Coronary artery (tissue), 2 donors: ENCODE measurements at regions not wholly inside any gene's neighbourhood (a gene's known extent, or its start where the extent isn't known, plus 50 kb on each side); places are given as distances from the start of the nearest gene placed in this dataset.

ENCODE experiments used
- DNase-seq: peaks from one replicate; pipeline ENCODE4 v3.0.0-alpha.2; 2017; ENCODE audit warnings: low spot score
- H3K27ac ChIP-seq, 2 donors: fragments of 200-600 bp; sonication (generic); one replicate each; pipeline ENCODE4 v1.5.1; 2016 to 2019
- H3K4me3 ChIP-seq: fragments of 200-600 bp; sonication (generic); 2 replicates; pipeline ENCODE4 v1.5.1; 2016; ENCODE audit warnings: mild to moderate bottlenecking, moderate library complexity
- TF ChIP-seq, protein P1 (sequence below): fragments of 200-600 bp; sonication (generic); IDR thresholded peaks from one replicate; pipeline ENCODE4 v1.5.1; 2019; ENCODE audit warnings: antibody characterized with exemption

DNA sequence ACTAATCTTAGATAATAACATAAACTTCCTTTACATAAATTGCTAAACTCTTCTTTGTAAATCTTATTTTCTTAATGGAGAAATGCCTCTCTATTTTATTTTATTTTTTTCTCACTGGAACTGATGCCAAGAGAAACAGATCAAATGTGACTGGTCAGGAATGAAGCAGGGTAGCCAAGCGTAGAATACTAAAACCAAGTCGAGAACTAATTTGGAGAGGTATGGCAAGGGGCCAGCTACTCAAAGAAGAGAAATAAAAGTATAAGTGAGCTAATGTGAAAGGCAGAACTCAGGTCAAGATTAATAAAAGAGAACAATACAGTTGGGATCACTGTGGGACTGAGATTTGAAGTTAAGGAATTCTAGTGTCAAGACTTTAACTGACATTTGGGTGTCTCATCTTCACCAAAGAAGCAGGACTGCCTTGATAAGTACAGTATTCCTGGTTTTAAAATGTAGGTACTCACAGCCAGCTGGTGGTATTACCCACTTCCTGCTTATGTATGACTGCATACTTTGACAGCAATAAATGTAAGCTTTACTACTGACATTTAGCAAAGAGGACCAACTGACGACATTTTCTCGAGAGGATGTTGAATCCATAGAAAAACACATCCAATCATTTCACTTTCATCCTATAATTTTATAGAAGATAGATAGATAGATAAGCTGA lies 1192.2 kb downstream of the EFNB2 start:
- Histone ChIP-seq H3K27ac (no peak overlapping the region), H3K4me3 (no peak overlapping the region)
- TF ChIP-seq, protein P1, sequence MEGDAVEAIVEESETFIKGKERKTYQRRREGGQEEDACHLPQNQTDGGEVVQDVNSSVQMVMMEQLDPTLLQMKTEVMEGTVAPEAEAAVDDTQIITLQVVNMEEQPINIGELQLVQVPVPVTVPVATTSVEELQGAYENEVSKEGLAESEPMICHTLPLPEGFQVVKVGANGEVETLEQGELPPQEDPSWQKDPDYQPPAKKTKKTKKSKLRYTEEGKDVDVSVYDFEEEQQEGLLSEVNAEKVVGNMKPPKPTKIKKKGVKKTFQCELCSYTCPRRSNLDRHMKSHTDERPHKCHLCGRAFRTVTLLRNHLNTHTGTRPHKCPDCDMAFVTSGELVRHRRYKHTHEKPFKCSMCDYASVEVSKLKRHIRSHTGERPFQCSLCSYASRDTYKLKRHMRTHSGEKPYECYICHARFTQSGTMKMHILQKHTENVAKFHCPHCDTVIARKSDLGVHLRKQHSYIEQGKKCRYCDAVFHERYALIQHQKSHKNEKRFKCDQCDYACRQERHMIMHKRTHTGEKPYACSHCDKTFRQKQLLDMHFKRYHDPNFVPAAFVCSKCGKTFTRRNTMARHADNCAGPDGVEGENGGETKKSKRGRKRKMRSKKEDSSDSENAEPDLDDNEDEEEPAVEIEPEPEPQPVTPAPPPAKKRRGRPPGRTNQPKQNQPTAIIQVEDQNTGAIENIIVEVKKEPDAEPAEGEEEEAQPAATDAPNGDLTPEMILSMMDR = no peak
- no peak for DNase-seq

DNA sequence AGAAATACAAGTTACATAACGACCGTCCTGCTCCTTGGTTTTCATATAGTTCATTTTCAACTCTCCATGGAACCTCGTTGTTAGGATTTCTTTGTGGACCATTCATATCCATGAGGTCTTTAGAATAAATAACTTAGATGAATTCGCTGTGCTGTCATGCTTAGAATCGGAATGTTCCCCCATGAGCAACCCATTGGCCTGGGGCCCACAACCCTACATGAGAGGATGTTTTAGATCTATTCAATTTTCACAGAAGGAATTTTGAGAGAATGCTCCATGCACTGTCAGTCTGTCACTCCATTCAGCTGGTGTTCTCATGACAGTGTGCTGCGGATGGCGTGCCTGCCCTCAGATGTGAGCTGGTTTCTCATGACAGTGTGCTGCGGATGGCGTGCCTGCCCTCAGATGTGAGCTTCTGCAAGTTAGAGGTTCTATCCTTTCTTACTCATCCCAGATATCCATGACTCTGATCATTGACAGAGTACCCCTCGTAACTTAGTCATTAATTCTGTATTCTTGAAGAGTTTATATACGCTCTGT lies 1193.1 kb downstream of the EFNB2 start:
- Histone ChIP-seq H3K4me3 (no peak overlapping the region), H3K27ac (no peak overlapping the region)
- no peak for DNase-seq
- TF ChIP-seq, protein P1 = no peak

DNA sequence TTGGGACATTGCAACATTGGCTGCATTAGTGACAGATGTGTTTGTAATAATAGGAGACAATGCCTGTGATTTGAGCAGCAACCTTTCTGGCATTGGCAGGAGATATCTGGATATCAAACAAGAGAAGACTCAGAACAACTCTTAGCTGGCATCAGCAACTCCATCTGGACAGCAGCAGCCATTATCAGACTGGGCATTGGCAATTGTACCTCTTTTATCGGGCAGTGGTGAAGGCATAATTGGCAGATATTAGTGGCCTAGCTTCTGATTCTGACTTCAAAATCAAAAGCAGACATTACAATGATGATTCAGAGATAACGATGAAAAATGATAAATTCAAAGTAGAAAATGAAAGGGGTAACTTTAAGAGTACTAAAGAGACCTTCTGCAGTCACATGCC lies 1193.7 kb downstream of the EFNB2 start:
- no peak overlapping the region for H3K4me3 ChIP-seq
- TF ChIP-seq, protein P1 = no peak
- DNase-seq = no peak
- H3K27ac ChIP-seq = no peak overlapping the region

DNA sequence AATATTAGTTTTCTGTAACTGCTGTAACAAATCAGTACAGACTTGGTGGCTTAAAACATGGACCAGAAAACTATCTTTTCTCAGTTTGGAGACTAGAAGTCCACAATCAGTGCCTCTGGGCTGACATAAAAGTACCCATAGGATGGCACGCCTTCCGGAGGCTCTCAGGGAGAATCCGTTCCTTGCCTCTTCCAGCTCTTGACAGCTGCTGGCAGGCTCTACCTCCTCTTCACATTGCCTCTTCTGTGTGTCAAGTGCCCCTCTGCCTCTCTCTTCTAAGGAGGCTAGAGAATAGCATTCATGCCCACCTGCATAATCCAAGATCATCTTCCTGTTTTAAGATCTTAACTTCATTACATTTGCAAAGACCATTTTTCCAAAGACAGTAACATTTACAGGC lies 1194.2 kb downstream of the EFNB2 start:
- Histone ChIP-seq H3K27ac (no peak overlapping the region), H3K4me3 (no peak overlapping the region)
- TF ChIP-seq, protein P1 = no peak
- no peak for DNase-seq

DNA sequence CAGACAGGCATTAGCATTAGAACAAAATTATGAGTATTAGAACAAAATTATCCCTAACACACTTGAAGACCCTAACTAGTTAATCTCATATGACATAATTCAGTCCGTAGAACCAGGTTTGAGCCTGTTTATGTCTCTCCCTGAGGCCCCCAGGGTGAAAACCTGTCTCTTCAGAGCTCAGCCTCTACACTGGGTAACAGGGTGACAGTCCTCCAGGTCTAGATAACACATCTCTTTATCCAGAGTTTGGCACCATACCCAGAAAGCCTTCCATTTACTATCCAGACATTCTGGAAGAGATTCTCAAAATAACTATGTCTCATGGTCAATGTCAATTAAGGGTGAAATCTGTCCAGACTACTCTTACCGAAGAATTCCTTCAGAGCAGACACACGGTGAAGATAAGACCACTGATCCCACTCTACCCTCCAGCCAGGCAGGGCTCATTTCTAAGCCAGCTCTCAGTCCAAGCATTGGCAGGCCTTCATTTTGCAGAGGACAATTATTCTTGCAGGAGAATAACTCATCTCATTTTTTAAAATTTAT lies 1195.3 kb downstream of the EFNB2 start:
- TF ChIP-seq, protein P1 = no peak
- H3K27ac ChIP-seq = no peak overlapping the region
- no peak for DNase-seq
- no peak overlapping the region for H3K4me3 ChIP-seq

DNA sequence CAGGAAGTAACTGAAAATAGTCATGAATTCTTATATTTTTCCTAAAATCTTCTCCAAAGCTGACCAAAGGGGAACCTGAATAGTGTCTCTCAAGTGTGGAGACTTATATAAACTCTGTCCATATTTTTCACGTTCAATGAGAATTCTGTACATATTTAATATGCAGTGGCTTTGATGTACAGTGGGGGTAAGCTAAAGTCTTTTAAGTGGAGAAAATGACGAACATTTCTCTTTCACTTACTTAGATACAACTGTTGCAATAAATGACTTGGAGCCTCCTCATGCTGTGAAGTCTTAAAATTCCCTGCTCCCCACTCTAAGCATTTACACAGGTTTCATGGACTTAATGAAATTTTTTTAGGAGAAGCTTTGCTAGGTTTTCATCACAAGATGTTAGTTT lies 1196.7 kb downstream of the EFNB2 start:
- TF ChIP-seq, protein P1 = no peak
- no peak overlapping the region for H3K27ac ChIP-seq
- no peak overlapping the region for H3K4me3 ChIP-seq

DNA sequence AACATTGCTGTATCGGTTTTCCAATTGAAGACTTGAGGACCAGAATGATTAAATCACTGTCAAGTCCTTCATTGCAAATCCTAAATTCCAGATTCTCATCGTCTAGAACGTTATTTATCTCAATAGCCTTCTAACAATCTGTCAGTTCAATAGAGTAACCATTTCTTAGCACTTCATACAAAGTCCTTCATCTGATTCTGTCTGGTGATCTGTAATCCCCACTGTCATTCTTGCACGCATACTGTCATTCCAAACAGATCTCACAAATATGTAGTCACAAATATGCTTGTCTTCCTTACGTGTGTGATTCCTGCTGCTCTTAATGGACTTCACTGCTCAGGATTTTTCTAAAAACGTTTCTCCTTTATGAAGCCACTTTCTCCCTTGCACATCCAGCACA lies 1197.5 kb downstream of the EFNB2 start:
- TF ChIP-seq, protein P1 = no peak
- H3K27ac ChIP-seq = no peak overlapping the region
- DNase-seq = no peak
- H3K4me3 ChIP-seq = no peak overlapping the region

More for the DNA sequence above, 1196.7 kb downstream of the EFNB2 start:
- no peak for DNase-seq
